GM10248 (cell line): ENCODE measurements at regions not wholly inside any gene's neighbourhood (a gene's known extent, or its start where the extent isn't known, plus 50 kb on each side); places are given as distances from the start of the nearest gene placed in this dataset.

Experiments
- CTCF ChIA-PET: fragments of 300-600 bp; sonication (Branson Sonifier 250); formaldehyde crosslinking; extraction: SDS; loops from one replicate; lab custom pipeline; 2021; ENCODE audit warnings: antibody characterized with exemption; lab: Yijun Ruan, JAX
- POLR2A ChIA-PET: fragments of 350-650 bp; sonication (Branson Sonifier 250); formaldehyde crosslinking; extraction: SDS; loops from one replicate; lab custom pipeline; 2020; ENCODE audit warnings: antibody characterized with exemption; lab: Yijun Ruan, JAX
- DNase-seq: peaks from one replicate; pipeline ENCODE4 v3.0.0; 2012; ENCODE audit errors: extremely low spot score
- TF ChIP-seq, protein P1 (sequence below): IDR thresholded peaks from 2 replicates; pipeline ENCODE4 v1.5.1; 2012; ENCODE audit warnings: mild to moderate bottlenecking, low read depth; ENCODE audit errors: extremely low read depth, missing control alignments, control extremely low read depth

DNA sequence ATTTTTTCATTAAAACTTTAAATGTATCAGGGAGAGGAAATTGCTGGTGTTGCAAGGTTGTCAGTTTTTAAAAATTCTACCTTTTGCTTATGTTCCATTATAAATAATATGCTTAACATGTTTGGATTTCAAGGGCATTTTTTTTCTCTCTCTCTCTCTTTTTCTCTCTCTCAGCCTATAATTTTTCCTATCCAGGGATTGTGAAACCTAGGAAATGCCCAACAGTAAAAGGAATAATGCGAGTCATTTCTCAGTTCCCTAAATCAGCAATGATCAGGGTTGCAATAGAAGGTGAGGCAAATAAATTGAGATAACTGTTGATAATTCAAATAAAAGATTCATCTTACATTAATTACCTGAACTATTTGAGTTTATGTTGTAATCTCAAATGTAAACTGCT is 53.2 kb upstream of the IFNGR1 start:
- no peak for DNase-seq
- ChIA-PET CTCF (interaction anchor here (1.0 to 3.6 kb wide), 10 partner anchors 9 to 369 kb away, joined by 3 to 20 read pairs (median 6); no protein-coding TSS in a partner anchor), POLR2A (no interaction called here)
- TF ChIP-seq, protein P1, sequence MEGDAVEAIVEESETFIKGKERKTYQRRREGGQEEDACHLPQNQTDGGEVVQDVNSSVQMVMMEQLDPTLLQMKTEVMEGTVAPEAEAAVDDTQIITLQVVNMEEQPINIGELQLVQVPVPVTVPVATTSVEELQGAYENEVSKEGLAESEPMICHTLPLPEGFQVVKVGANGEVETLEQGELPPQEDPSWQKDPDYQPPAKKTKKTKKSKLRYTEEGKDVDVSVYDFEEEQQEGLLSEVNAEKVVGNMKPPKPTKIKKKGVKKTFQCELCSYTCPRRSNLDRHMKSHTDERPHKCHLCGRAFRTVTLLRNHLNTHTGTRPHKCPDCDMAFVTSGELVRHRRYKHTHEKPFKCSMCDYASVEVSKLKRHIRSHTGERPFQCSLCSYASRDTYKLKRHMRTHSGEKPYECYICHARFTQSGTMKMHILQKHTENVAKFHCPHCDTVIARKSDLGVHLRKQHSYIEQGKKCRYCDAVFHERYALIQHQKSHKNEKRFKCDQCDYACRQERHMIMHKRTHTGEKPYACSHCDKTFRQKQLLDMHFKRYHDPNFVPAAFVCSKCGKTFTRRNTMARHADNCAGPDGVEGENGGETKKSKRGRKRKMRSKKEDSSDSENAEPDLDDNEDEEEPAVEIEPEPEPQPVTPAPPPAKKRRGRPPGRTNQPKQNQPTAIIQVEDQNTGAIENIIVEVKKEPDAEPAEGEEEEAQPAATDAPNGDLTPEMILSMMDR, result no peak

DNA sequence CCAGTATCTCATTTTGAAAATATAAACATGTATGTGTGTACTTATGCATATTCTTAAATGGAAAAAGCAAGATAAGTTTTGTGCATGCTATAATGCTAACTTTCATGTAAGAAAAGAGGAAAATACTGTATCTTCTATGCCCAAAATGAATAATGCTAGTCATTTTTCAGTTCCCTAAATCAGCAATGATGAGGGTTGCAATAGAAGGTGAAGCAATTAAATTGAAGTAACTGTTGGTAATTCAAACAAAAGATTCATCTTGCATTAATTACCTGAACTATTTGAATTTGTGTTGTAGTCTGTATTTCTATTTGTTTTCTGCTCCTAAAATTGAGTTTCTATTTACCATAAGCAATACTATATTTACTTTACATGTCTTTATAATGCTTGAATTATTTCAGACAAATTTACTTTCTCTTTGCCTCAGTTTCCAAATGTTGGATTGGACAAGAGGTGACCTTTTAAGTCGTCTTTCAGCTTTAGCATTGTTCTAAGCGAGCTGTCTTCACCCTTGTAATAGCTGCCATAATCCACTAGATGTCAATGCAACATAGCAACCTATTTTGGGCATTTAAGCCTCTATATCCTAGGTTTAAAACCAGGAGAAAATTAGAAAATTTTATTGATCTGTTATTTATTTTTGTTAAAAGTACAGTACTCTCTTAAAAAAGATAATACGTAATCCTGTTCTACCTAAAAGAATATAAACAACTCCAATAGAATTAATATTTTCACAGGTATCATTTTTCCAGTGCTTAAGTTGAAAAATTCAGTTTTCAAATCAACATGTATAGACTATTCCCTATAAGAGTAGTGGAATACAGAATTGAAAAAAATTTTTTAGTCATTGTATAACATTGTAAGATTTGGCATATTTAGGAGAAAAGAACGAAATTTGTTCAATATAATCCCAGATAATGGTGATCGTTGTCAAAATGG is 52.3 kb upstream of the IFNGR1 start:
- ChIA-PET CTCF (interaction anchor here (0.7 to 3.6 kb wide), 21 partner anchors 9 to 435 kb away, joined by 3 to 20 read pairs (median 5); no protein-coding TSS in a partner anchor), POLR2A (no interaction called here)
- TF ChIP-seq, protein P1, result peak; percentile 84
- peak; percentile 29 for DNase-seq

DNA sequence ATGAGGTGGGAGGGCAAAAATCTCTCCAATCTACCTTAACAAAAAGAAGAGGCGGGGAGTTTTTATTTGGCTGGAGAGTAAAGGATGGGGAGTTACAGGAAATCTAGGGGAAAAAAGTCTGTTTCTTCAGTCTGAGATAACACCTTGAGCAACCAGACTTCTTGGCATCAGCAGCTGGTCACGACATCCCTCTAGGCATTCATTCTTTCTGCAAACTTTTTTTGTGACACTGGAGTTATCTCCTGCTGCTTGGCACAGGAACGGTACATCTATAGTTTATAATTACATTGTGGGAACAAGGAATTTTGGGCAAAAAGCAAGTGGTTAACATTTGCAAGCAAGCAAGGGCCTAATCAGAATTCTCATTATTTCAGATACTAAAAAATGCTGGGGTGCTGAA is 50.6 kb upstream of the IFNGR1 start:
- DNase-seq, result no peak
- ChIA-PET CTCF (interaction anchor here (1.0 to 3.6 kb wide), 12 partner anchors 10 to 193 kb away, joined by 3 to 20 read pairs (median 4); no protein-coding TSS in a partner anchor), POLR2A (no interaction called here)
- TF ChIP-seq, protein P1, result no peak

DNA sequence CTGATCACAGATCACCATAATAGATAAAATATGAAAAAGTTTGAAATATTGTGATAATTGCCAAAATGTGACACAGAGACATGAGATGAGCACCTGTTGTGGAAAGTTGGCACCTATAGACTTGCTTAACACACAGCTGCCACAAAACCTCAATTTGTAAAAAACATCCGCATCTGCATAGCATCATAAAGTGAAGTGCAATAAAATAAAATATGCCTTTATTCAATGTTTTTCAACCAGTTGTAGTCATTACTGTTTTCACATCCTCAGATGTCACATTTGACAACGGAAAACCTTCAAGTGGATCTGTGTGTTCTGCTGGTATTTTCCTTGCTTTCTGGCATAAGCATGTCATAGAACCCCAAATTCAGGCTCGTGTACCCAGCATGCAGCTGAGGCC is 50.2 kb upstream of the IFNGR1 start:
- DNase-seq, result no peak
- POLR2A ChIA-PET, result no interaction called here
- TF ChIP-seq, protein P1, result no peak
- CTCF ChIA-PET, result interaction anchor here (1.1 to 3.6 kb wide), 7 partner anchors 10 to 175 kb away, joined by 3 to 20 read pairs (median 5); no protein-coding TSS in a partner anchor
